Bronchial epithelial cell (primary cell): ENCODE measurements at regions not wholly inside any gene's neighbourhood (a gene's known extent, or its start where the extent isn't known, plus 50 kb on each side); places are given as distances from the start of the nearest gene placed in this dataset.

Source experiments
- DNase-seq: peaks from one replicate; pipeline ENCODE4 v3.0.0-alpha.2; 2010; ENCODE audit warnings: low read depth
- FAIRE-seq: peaks from 2 replicates; lab custom pipeline; 2011; peaks lifted over from hg19 to GRCh38; lab: Jason Lieb, UNC
- H3K27me3 ChIP-seq: 2 replicates; pipeline ENCODE4 v1.5.1; 2011; ENCODE audit warnings: low read length; ENCODE audit not compliant: control insufficient read depth, insufficient read depth
- H3K36me3 ChIP-seq: 2 replicates; pipeline ENCODE4 v1.5.1; 2011; ENCODE audit warnings: low read length; ENCODE audit not compliant: control insufficient read depth, insufficient read depth
- H3K4me3 ChIP-seq: 2 replicates; pipeline ENCODE4 v1.5.1; 2011; ENCODE audit warnings: mild to moderate bottlenecking, low read depth, low read length, control low read depth
- TF ChIP-seq, protein P1 (sequence below): IDR thresholded peaks from 2 replicates; pipeline ENCODE4 v1.5.1; 2011; ENCODE audit warnings: mild to moderate bottlenecking, moderate library complexity, low read length, control low read depth, inconsistent platforms; ENCODE audit not compliant: insufficient read depth, severe bottlenecking

DNA sequence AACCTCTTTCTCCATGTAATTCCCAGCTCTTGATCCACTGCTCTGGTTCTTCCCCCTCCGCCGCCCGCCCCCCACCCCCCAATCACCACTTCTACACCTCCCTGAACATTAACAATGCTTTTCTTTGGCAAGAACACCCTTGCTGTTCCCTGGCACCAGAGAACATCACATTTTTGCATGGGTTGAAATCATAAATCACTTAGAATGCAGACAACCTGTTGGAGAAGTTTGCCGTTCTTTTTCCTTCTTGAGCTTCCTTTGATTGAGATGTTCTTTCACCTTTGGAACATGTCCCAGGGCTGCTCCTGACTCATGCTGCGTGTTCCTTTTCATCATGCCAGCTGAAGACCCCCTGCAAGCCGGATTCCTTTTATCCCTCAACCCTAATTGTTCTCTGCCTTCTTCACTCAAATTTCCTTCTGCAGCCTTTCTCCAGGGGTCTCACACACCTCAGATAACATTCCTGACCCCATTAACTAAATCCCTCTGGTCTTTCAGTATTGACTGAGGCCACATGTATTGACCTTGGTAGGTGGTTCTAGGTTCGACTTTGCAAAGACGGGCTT, 294.1 kb upstream of the TMPO start:
- Histone ChIP-seq H3K36me3 (no peaks in the 10 kb centered on the region), H3K4me3 (no peak overlapping the region), H3K27me3 (no peaks in the 10 kb centered on the region)
- TF ChIP-seq, protein P1, sequence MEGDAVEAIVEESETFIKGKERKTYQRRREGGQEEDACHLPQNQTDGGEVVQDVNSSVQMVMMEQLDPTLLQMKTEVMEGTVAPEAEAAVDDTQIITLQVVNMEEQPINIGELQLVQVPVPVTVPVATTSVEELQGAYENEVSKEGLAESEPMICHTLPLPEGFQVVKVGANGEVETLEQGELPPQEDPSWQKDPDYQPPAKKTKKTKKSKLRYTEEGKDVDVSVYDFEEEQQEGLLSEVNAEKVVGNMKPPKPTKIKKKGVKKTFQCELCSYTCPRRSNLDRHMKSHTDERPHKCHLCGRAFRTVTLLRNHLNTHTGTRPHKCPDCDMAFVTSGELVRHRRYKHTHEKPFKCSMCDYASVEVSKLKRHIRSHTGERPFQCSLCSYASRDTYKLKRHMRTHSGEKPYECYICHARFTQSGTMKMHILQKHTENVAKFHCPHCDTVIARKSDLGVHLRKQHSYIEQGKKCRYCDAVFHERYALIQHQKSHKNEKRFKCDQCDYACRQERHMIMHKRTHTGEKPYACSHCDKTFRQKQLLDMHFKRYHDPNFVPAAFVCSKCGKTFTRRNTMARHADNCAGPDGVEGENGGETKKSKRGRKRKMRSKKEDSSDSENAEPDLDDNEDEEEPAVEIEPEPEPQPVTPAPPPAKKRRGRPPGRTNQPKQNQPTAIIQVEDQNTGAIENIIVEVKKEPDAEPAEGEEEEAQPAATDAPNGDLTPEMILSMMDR, result no peak
- no peak for FAIRE-seq
- DNase-seq, result no peak

DNA sequence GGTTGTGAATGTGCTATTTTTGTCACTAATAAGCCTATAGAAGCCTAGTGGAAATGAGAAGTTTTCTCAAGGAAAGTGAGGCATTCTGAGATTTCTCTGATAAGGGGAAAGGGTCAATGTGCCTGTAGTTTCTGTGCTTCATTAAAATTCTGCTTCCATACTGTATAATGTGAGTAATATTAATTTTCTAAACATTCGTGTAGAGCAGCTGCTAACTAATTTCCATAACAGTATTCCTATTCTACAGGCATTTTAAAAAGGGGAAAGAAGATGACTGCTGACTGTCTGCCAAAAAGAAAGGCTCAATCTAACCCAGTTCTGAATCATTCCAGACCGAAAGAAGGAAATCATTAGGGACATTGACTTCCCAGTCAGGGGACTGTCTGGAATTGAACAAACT, 293.3 kb upstream of the TMPO start:
- DNase-seq (no peak), FAIRE-seq (no peak)
- no peak overlapping the region for H3K4me3 ChIP-seq
- no peaks in the 10 kb centered on the region for H3K27me3 ChIP-seq
- H3K36me3 ChIP-seq, result no peaks in the 10 kb centered on the region
- TF ChIP-seq, protein P1, result no peak

DNA sequence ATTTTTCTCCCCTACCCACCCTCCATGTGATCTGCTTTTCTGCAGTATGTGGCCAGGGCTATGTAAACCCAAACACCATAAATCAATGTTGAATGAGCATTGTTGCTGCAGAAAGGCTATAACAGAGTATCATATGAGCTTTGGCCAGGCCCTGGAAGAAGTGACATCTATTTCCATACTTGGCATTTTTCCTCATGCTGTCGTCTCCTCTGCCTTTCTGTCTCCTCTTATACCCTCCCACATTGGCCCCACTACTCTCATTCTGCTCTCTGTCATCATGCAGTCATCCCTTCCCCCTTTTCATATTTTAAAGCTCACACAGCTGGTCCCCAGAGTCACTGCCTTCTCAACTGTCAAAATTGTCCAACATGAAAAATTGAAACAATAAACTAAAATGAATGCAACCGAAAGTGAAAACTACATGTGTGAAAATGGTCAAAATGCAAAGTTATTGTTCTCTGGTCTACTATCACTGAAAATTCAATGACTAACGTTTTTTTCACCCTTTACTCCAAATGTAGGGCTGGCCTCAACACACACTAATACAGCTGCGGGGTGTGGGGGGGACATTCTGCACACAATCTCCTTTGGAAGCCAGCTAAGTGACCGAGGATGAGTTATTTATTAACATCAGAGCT, 290.7 kb upstream of the TMPO start:
- no peaks in the 10 kb centered on the region for H3K36me3 ChIP-seq
- no peak for FAIRE-seq
- no peaks in the 10 kb centered on the region for H3K27me3 ChIP-seq
- TF ChIP-seq, protein P1, result no peak
- no peak for DNase-seq
- H3K4me3 ChIP-seq, result no peak overlapping the region

DNA sequence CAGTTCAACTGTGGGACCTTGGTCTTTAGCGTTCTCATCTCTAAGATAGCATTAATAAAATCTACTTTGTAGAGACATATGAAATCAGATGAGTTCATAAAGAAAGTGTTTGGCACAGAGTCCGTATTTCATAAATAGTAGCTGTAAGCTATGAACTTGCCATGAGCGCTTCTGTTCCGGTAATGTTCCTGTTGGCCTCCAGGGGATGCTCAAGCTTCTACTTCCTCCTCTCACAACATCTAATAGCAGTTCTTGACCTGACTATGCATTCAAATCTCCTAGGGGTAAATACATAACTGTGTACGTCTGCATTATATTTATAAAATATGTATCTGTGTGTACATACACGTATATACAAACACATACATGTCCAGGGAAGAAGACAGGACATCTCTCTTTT, 288.2 kb upstream of the TMPO start:
- DNase-seq (peak; percentile 14), FAIRE-seq (no peak)
- Histone ChIP-seq H3K27me3 (no peaks in the 10 kb centered on the region), H3K36me3 (no peaks in the 10 kb centered on the region), H3K4me3 (no peak overlapping the region)
- TF ChIP-seq, protein P1, result peak; percentile 38

DNA sequence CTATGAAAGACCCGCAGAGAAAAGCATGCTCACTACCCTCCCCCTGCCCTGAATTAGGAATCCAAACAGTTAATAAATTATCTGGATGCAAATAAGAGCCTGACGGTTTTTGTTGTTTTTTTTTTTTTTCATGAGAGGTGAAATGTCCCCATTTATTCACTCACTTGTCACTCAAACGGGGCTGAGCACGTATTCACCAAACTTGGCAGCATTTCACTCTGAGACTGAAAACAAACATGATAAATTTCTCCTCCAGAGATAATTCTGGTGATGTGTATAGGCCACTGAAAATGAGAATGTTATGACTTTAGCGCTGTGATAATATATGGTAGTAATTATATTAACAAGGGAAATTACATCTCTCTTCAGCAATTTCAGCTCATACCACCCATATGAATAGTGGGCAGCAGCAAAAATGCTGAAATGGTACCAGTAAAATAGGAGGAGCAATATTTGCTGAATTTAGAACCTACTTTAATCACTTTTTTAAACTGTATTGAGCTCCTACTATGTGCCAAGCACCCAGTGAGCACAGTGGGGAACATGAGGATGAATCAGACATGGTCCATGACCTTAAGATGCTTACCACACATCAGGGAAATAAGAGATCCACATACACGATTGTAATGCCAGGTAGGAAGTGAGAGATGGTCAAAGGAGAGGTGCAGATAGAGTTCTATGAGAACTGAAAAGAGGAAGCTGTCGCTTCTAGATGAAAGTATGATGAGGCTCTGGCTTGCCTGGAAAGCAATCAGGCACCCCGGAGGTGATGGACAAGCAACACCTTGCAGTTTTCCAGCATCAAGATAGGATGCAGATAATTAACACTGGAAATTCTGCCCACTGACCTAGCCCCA, 286.5 kb upstream of the TMPO start:
- FAIRE-seq (no peak), DNase-seq (no peak)
- no peaks in the 10 kb centered on the region for H3K27me3 ChIP-seq
- no peaks in the 10 kb centered on the region for H3K36me3 ChIP-seq
- no peak overlapping the region for H3K4me3 ChIP-seq
- TF ChIP-seq, protein P1, result no peak
